ENCODE measurements at regions not wholly inside any gene's neighbourhood (a gene's known extent, or its start where the extent isn't known, plus 50 kb on each side); places are given as distances from the start of the nearest gene placed in this dataset.

DNA sequence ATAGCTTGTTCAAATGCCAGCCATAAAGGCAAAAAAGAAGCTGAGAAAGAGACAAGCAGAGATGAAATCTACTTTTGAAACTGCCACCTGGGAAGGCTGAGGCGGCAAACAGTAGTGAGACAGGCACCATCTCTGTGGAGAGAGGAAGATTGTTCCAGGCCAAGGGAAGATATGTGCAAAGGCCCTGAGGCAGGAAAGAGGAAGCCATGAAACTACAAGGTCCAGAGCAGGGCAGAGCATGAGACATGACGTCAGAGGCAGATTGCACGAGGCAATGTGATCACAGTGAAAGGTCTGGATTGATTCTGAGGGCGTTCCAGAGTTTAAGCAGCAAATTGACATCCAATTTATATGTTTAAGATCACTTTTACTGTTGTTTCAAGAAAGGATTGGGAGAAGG lies 226.1 kb downstream of the QDPR start:
- H3K4me3 ChIP-seq (ENCODE audit: low read length in 3 of 3) = no peak overlapping the region
- H3K36me3 ChIP-seq (ENCODE audit: control insufficient read depth in 3 of 3, insufficient read depth in 3 of 3, low read length in 3 of 3) = no peaks in the 10 kb centered on the region
- no peak overlapping the region for H3K9ac ChIP-seq (ENCODE audit: low read depth in 1 of 3, low read length in 3 of 3)
- H3K27me3 ChIP-seq (ENCODE audit: control insufficient read depth in 3 of 3, insufficient read depth in 3 of 3, low read length in 3 of 3) = no peaks in the 10 kb centered on the region
- no peak overlapping the region for H3K27ac ChIP-seq (ENCODE audit: low read depth, low read length)
- H3K4me1 ChIP-seq (ENCODE audit: control insufficient read depth in 3 of 3, insufficient read depth in 3 of 3, low read length in 3 of 3) = peaks cover 0 to 4% (median 0%) of the 10 kb centered on the region in 3 donors
- H3K9me3 ChIP-seq (ENCODE audit: control insufficient read depth in 3 of 3, low read length in 3 of 3) = peaks cover 0 to 3% (median 0%) of the 10 kb centered on the region in 3 donors

- Histone ChIP-seq H3K9ac (ENCODE audit: low read depth in 1 of 3, low read length in 3 of 3) (peak overlapping the region in 1 of 3 donors; percentile 7), H3K9me3 (ENCODE audit: control insufficient read depth in 3 of 3, low read length in 3 of 3) (peaks cover 0 to 3% (median 0%) of the 10 kb centered on the region in 3 donors), H3K27ac (ENCODE audit: low read depth, low read length) (no peak overlapping the region), H3K4me1 (ENCODE audit: control insufficient read depth in 3 of 3, insufficient read depth in 3 of 3, low read length in 3 of 3) (peaks cover 0 to 4% (median 0%) of the 10 kb centered on the region in 3 donors), H3K36me3 (ENCODE audit: control insufficient read depth in 3 of 3, insufficient read depth in 3 of 3, low read length in 3 of 3) (no peaks in the 10 kb centered on the region), H3K27me3 (ENCODE audit: control insufficient read depth in 3 of 3, insufficient read depth in 3 of 3, low read length in 3 of 3) (no peaks in the 10 kb centered on the region), H3K4me3 (ENCODE audit: low read length in 3 of 3) (no peak overlapping the region)
Measured at GRCh38 chr4:17284323-17285175, 227.3 kb downstream of the QDPR start.

GRCh38 chr4:17283832-17284231 lies 228.1 kb downstream of the QDPR start:
- no peak overlapping the region for H3K27ac ChIP-seq (ENCODE audit: low read depth, low read length)

DNA sequence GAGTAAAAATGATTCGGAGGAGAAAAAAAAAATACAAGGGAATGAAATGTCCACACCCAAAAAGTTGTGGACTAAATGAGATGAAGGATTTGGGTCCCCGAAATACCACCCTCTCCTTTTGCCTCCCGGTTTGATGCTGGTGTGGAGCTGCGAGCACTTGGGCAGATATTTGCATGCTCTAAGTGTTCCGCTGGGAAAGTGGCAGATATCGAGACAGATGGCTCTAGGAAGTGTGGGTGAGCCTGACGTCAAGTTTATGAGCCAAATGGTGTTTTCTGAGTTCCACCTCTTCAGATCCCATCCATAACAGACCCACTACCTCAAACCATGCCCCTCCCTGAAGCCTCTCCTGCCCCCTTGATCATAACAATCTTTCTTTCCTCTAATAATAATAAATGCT lies 228.6 kb downstream of the QDPR start:
- Histone ChIP-seq H3K9ac (ENCODE audit: low read depth in 1 of 3, low read length in 3 of 3) (no peak overlapping the region), H3K4me3 (ENCODE audit: low read length in 3 of 3) (no peak overlapping the region), H3K4me1 (ENCODE audit: control insufficient read depth in 3 of 3, insufficient read depth in 3 of 3, low read length in 3 of 3) (peaks cover 0 to 4% (median 0%) of the 10 kb centered on the region in 3 donors), H3K27me3 (ENCODE audit: control insufficient read depth in 3 of 3, insufficient read depth in 3 of 3, low read length in 3 of 3) (no peaks in the 10 kb centered on the region), H3K27ac (ENCODE audit: low read depth, low read length) (no peak overlapping the region), H3K9me3 (ENCODE audit: control insufficient read depth in 3 of 3, low read length in 3 of 3) (peaks cover 0 to 3% (median 0%) of the 10 kb centered on the region in 3 donors), H3K36me3 (ENCODE audit: control insufficient read depth in 3 of 3, insufficient read depth in 3 of 3, low read length in 3 of 3) (no peaks in the 10 kb centered on the region)

More at GRCh38 chr4:17283832-17284231, 228.1 kb downstream of the QDPR start:
- Histone ChIP-seq H3K9me3 (ENCODE audit: control insufficient read depth in 3 of 3, low read length in 3 of 3) (peaks cover 0 to 3% (median 0%) of the 10 kb centered on the region in 3 donors), H3K4me3 (ENCODE audit: low read length in 3 of 3) (no peak overlapping the region), H3K4me1 (ENCODE audit: control insufficient read depth in 3 of 3, insufficient read depth in 3 of 3, low read length in 3 of 3) (peaks cover 0 to 4% (median 0%) of the 10 kb centered on the region in 3 donors), H3K36me3 (ENCODE audit: control insufficient read depth in 3 of 3, insufficient read depth in 3 of 3, low read length in 3 of 3) (no peaks in the 10 kb centered on the region), H3K9ac (ENCODE audit: low read depth in 1 of 3, low read length in 3 of 3) (no peak overlapping the region), H3K27me3 (ENCODE audit: control insufficient read depth in 3 of 3, insufficient read depth in 3 of 3, low read length in 3 of 3) (no peaks in the 10 kb centered on the region)

DNA sequence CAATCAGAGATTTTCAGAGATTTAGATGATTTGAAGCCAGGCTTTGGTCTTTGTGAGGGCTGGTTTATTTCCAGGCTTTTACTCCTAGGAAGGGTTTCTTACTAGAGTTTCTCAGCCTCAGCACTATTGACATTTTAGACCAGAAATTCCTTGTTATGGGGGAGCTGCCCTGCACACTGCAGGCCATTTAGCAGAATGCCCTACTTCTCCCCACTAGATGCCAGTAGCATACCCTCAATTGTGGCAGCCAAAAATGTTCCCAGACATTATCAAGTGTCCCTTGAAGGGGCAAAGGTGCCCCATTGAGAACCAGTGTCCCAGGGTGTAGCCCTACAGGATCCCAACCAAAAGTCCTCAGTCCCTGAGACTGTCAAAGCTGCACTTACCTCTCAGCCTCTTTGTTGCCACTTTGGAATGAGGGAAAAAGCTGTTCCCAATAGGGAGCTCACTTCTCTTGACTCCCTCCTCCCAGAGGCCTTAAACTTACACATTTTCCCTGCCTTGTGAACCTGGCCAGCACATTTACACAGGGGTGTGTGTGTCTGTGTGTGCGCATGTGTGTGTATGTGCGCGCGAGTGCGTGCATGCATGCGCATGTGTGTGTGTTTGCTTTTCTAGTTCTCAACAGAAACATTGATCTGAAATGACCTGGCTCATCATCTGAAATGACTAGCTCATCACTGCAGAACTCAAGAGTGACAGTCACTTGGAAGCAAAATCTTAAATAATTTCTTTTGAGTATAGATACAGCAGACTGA lies 231.4 kb downstream of the QDPR start:
- Histone ChIP-seq H3K36me3 (ENCODE audit: control insufficient read depth in 3 of 3, insufficient read depth in 3 of 3, low read length in 3 of 3) (no peaks in the 10 kb centered on the region), H3K27ac (ENCODE audit: low read depth, low read length) (no peak overlapping the region), H3K27me3 (ENCODE audit: control insufficient read depth in 3 of 3, insufficient read depth in 3 of 3, low read length in 3 of 3) (no peaks in the 10 kb centered on the region), H3K9ac (ENCODE audit: low read depth in 1 of 3, low read length in 3 of 3) (no peak overlapping the region), H3K9me3 (ENCODE audit: control insufficient read depth in 3 of 3, low read length in 3 of 3) (no peaks in the 10 kb centered on the region), H3K4me1 (ENCODE audit: control insufficient read depth in 3 of 3, insufficient read depth in 3 of 3, low read length in 3 of 3) (peaks cover 0 to 4% (median 0%) of the 10 kb centered on the region in 3 donors), H3K4me3 (ENCODE audit: low read length in 3 of 3) (no peak overlapping the region)

- H3K4me1 ChIP-seq (ENCODE audit: control insufficient read depth in 3 of 3, insufficient read depth in 3 of 3, low read length in 3 of 3) = no peaks in the 10 kb centered on the region
- H3K9ac ChIP-seq (ENCODE audit: low read depth in 1 of 3, low read length in 3 of 3) = no peak overlapping the region
- no peak overlapping the region for H3K27ac ChIP-seq (ENCODE audit: low read depth, low read length)
- H3K36me3 ChIP-seq (ENCODE audit: control insufficient read depth in 3 of 3, insufficient read depth in 3 of 3, low read length in 3 of 3) = no peaks in the 10 kb centered on the region
- H3K27me3 ChIP-seq (ENCODE audit: control insufficient read depth in 3 of 3, insufficient read depth in 3 of 3, low read length in 3 of 3) = no peaks in the 10 kb centered on the region
- H3K4me3 ChIP-seq (ENCODE audit: low read length in 3 of 3) = no peak overlapping the region
- H3K9me3 ChIP-seq (ENCODE audit: control insufficient read depth in 3 of 3, low read length in 3 of 3) = no peaks in the 10 kb centered on the region
Measured at GRCh38 chr4:17276776-17277175, 235.1 kb downstream of the QDPR start.

- Histone ChIP-seq H3K9ac (ENCODE audit: low read depth in 1 of 3, low read length in 3 of 3) (no peak overlapping the region), H3K9me3 (ENCODE audit: control insufficient read depth in 3 of 3, low read length in 3 of 3) (no peaks in the 10 kb centered on the region), H3K4me1 (ENCODE audit: control insufficient read depth in 3 of 3, insufficient read depth in 3 of 3, low read length in 3 of 3) (no peaks in the 10 kb centered on the region), H3K4me3 (ENCODE audit: low read length in 3 of 3) (no peak overlapping the region), H3K36me3 (ENCODE audit: control insufficient read depth in 3 of 3, insufficient read depth in 3 of 3, low read length in 3 of 3) (no peaks in the 10 kb centered on the region), H3K27me3 (ENCODE audit: control insufficient read depth in 3 of 3, insufficient read depth in 3 of 3, low read length in 3 of 3) (no peaks in the 10 kb centered on the region), H3K27ac (ENCODE audit: low read depth, low read length) (no peak overlapping the region)
Measured at GRCh38 chr4:17275836-17276235, 236.1 kb downstream of the QDPR start.

DNA sequence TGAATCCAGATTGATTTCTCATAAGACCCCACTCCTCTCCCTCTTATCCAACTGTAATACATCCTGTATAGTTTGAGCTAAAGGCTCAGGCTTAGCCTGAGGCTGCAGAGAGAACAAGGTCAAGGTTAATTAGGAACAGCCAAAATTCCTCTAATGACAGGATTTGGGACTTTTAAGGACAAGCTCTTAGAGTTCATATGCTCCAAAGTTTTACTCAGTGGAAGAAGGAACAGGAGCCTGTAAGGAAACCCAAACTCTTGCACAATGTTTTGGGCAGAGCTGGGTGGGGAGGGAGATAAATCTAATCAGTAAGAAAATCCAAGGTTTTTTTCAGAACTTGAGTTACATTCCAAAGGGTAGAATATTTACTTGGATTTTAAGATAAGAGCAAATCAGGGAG lies 238.8 kb downstream of the QDPR start:
- no peaks in the 10 kb centered on the region for H3K36me3 ChIP-seq (ENCODE audit: control insufficient read depth in 3 of 3, insufficient read depth in 3 of 3, low read length in 3 of 3)
- H3K4me3 ChIP-seq (ENCODE audit: low read length in 3 of 3) = no peak overlapping the region
- peaks cover 0 to 2% (median 0%) of the 10 kb centered on the region in 3 donors for H3K27me3 ChIP-seq (ENCODE audit: control insufficient read depth in 3 of 3, insufficient read depth in 3 of 3, low read length in 3 of 3)
- no peak overlapping the region for H3K27ac ChIP-seq (ENCODE audit: low read depth, low read length)
- no peaks in the 10 kb centered on the region for H3K9me3 ChIP-seq (ENCODE audit: control insufficient read depth in 3 of 3, low read length in 3 of 3)
- no peak overlapping the region for H3K9ac ChIP-seq (ENCODE audit: low read depth in 1 of 3, low read length in 3 of 3)
- H3K4me1 ChIP-seq (ENCODE audit: control insufficient read depth in 3 of 3, insufficient read depth in 3 of 3, low read length in 3 of 3) = no peaks in the 10 kb centered on the region

DNA sequence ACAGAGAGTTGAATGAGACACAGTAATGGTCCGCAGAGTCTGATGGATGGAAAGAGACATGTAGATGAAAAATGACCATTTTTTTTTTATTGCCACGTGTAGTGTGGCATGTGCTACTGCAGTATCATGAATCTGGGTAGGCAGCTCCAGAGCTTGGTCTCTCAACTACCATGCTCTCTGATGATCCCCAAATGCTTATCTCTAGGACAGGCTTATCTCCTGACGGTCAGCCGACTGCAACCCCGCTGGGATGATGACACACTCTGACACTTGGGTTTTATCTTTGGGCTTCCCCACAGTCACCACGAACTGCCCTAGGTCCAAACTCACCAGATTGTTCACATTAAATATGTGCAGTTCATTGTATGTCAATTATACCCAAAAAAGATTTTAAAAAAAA lies 239.7 kb downstream of the QDPR start:
- Histone ChIP-seq H3K27me3 (ENCODE audit: control insufficient read depth in 3 of 3, insufficient read depth in 3 of 3, low read length in 3 of 3) (peaks cover 0 to 2% (median 0%) of the 10 kb centered on the region in 3 donors), H3K9me3 (ENCODE audit: control insufficient read depth in 3 of 3, low read length in 3 of 3) (no peaks in the 10 kb centered on the region), H3K9ac (ENCODE audit: low read depth in 1 of 3, low read length in 3 of 3) (no peak overlapping the region), H3K27ac (ENCODE audit: low read depth, low read length) (no peak overlapping the region), H3K36me3 (ENCODE audit: control insufficient read depth in 3 of 3, insufficient read depth in 3 of 3, low read length in 3 of 3) (no peaks in the 10 kb centered on the region), H3K4me3 (ENCODE audit: low read length in 3 of 3) (no peak overlapping the region), H3K4me1 (ENCODE audit: control insufficient read depth in 3 of 3, insufficient read depth in 3 of 3, low read length in 3 of 3) (no peaks in the 10 kb centered on the region)

DNA sequence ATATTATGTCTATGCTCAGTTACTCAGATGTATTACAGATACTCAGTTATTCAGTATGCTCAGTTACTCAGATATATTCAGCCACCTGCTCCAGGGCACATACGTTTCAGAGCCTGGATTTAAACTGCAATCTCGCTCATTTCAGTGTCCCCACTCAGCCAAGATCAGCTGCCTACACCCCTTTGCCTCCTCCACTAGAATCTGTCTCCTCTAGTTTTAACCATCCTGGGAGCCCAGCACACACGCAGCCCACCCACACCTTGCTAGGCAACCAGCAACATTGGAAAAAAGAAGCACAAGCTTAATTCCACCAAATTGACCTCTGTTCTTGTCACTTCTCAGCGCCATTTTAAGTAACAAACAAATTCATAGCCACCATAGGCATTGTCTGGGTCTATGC lies 246.2 kb downstream of the QDPR start:
- Histone ChIP-seq H3K9me3 (ENCODE audit: control insufficient read depth in 3 of 3, low read length in 3 of 3) (no peaks in the 10 kb centered on the region), H3K4me1 (ENCODE audit: control insufficient read depth in 3 of 3, insufficient read depth in 3 of 3, low read length in 3 of 3) (no peaks in the 10 kb centered on the region), H3K27me3 (ENCODE audit: control insufficient read depth in 3 of 3, insufficient read depth in 3 of 3, low read length in 3 of 3) (peaks cover 0 to 2% (median 0%) of the 10 kb centered on the region in 3 donors), H3K9ac (ENCODE audit: low read depth in 1 of 3, low read length in 3 of 3) (no peak overlapping the region), H3K36me3 (ENCODE audit: control insufficient read depth in 3 of 3, insufficient read depth in 3 of 3, low read length in 3 of 3) (no peaks in the 10 kb centered on the region), H3K4me3 (ENCODE audit: low read length in 3 of 3) (no peak overlapping the region), H3K27ac (ENCODE audit: low read depth, low read length) (no peak overlapping the region)
